Brain pericyte (primary cell): ENCODE measurements at regions not wholly inside any gene's neighbourhood (a gene's known extent, or its start where the extent isn't known, plus 50 kb on each side); places are given as distances from the start of the nearest gene placed in this dataset.

Source experiments
- DNase-seq: peaks from one replicate; pipeline ENCODE4 v3.0.0-alpha.2; 2012; ENCODE audit warnings: low read depth, low spot score

DNA sequence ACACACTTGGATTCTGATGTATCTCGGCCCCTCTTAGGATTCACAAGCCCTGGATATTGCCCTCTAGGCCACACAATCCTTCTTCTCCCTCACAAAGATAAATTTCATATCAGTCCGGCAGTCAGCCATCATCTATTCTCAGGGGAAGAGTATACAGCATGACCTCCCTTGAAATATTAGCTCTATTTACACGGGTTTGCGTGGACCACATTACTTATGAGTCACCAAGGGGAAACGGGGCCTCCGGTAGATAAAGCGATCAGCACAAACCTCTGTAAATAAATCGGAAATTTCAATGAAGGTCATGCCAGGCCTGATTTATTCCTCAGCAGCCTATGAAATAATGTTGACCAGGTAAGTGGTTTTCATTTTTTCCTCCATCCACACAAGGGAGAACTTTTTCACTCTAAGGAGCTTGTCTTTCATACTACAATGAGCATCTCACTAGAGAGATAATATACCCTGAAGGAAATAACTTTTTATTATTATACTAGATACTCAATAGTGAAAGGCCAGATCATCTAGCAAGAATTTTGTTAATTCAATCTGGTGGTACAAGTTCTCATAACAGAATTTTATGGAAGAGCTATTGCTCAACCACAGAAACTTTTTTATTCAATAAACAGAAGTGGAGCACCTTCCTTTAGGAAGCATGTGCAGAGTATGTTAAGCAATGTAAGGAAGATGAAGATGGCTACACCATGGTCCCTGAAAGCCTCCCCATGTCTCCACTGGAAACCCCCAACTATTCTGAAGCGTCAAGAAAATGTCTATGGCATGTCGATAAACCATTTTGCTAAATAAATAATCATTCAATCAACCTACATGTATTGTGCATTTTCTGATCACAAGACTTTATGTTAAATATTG is 125.2 kb upstream of the PIK3C3 start:
- DNase-seq, result no peak

GRCh38 chr18:41828137-41828536 is 126.9 kb upstream of the PIK3C3 start:
- DNase-seq, result no peak

DNA sequence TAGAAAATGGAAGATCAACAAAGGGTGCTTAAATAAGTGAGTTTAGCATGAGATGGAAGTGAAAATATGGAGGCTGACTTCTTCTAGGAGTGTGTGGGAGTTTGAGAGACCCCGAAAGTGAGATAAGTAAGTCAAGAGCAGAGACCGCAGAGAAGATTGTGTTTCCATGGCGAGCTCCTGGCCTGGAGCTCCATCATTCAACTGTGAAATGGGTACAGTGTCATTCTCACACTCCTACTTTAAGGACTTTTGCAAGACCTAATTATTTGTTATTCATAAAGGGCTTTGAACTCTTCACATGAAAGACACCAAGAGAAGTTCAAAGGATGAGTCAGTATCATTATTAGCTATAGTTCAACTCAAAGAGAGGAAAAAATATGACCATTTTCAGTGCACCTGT is 134.2 kb upstream of the PIK3C3 start:
- no peak for DNase-seq

GRCh38 chr18:41818381-41819355 is 136.4 kb upstream of the PIK3C3 start:
- no peak for DNase-seq

DNA sequence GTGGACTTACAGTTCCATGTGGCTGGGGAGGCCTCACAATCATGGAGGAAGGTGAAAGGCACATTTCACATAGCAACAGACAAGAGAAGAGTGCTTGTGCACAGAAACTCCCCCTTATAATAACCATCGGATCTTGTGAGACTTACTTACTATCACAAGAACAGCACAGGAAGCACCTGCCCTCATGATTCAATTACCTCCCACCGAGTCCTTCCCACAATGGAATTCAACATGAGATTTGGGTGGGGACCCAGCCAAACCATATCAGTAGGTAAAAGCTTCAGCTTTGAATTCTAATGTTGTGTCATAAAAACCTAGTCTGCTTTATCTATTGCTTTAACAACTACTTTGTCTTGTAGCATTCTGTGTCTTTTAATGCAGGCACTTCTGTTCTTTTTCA is 140.4 kb upstream of the PIK3C3 start:
- no peak for DNase-seq

- no peak for DNase-seq
Measured at GRCh38 chr18:41809652-41810051, 145.4 kb upstream of the PIK3C3 start.

GRCh38 chr18:41805341-41805740 is 149.7 kb upstream of the PIK3C3 start:
- no peak for DNase-seq

DNA sequence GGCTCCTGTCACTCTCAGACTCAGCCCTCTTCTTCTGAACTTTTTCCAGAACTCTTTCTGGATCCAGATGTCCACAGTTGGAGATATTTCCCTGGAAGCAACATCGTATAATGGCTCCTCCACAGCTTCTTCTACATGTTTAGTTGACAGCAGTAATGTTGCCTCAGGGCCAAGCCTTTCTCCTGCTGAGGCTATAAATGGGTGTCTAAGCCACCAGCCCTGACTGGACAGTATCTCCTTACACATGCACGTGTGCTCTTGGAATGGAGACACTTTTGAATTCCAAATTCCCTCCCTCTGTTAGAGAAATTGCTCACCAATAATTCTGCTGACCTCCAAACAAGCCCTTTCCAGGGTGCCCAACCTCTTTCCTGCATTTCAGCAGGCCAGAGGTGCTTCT is 156.2 kb upstream of the PIK3C3 start:
- DNase-seq, result no peak

DNA sequence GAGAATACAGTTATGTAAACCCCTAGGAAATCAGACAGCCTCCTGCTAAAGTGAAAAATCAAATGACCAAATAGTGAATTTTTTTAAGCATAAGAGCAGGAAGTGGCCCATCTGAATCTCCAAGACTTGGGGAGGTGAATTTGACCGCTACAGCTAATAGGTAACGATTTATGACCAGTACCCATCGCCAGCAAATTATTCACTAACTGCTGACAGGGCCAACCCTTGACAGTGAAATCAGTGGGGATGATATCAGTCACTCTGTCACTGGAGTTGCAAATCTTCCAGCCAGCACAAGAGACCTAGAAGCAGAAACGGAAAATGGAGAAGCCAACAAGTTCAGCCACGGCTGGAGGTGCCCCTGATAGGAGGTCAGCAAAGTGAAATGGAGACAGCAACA is 164.3 kb upstream of the PIK3C3 start:
- DNase-seq, result no peak

DNA sequence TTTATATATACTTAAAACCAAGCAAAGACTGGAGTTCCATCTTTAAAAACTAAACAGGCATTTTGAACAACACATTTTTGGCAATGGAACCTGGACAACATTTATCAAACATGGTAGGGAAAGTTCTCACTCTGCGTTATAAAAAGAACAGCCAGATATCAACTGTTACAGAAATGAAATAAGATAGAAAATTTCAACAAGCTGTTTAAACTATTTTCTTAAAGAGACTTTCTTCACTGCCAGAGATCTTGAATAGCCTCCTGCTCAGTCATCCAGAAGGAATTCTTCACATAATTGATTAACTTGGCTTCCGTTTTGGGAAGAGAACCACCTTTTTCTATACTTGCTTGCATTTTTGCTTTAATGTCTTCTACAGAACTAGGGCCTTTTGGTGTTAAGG is 166.0 kb upstream of the PIK3C3 start:
- DNase-seq, result no peak

- no peak for DNase-seq
Measured at GRCh38 chr18:41783879-41784278, 171.2 kb upstream of the PIK3C3 start.

DNA sequence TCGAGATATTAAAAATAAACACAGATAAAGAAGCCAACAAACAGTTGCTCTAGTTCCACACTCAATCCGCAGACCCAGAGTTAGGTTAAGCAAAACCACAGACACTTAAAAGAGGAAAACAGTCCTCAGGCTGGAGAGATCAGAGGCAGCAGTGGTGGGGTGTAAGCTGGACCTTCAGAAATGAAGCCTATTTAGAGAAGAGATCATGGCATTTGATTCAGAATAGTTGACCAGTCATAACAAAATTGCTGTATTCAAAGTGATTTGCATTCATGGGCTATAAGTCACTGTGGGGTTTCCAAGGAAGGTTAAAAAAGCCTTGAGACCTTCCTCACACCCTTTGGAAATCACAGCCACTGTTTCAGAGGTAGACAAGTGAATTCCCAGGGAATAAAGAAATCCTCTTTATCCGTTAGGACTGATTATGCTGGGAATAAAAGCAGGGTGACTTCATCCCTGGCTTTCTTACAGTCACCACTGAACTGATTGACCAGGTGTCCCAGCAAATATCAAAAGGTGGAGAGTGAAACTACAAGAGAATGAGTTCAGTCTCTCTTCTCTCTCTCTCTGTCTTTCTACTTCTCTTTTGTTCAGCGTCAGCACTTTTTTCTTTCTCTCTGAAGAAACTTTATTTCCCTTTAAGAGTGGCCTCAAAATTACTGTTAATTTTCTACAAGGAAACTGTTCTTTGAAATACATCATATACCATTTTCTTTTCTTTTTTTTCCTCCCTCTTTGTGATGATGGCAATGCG is 171.8 kb upstream of the PIK3C3 start:
- DNase-seq, result no peak

DNA sequence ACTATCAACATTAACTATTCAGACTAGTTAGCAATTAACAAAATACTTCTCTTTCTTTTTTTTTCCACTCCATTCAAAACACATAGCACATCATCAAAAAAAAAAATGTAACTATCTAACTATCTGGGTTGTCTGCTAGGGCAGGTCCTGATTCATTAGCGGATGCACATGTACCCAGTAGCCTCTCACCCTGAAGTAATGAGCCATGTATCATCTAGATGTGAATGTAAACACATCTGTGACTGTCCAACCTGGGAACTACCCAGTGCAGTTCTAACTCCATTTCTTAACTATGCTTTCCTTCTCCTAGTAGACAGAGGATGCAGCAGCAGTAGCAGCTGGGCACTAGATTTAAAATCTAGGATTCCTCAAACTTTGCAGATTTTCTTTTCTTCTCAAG is 183.1 kb upstream of the PIK3C3 start:
- DNase-seq, result no peak

- no peak for DNase-seq
Measured at GRCh38 chr18:41769265-41769664, 185.8 kb upstream of the PIK3C3 start.

DNA sequence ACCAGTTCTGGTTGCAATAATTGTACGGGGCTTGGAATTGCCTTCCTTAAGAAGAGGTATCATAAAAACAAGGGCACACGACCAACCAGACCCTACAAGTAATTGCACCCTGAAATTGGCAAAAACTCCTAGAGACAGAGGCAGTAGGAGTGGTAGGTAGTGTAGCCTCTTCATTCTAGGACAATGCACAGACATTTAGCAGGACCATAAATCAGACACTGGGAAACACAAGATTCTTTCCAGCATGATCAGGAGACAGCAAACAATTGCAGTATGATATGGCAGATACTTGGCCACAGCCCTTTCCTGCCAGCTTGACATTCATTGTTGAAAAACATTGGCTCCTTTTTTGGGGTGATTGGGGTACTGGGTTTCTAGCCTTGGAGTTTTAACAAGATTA is 186.6 kb upstream of the PIK3C3 start:
- DNase-seq, result no peak

DNA sequence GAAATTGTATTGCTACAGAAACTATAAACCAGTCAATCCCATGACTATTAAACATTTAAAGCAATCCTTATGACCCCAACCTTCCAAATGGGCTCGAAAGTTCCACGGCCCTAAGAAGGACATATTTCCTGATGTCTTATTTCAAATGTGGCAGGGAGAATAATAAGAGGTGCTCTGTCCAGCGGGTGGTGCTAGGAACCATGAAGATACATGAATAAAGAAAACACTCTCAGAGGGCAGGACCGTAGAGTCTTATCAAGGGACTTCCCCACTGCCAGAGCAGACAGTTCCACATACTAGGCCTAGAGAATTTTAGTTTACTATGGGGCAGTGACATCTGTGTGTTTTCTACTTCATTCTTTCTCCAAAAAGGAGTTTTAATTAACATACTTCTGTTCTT is 187.1 kb upstream of the PIK3C3 start:
- no peak for DNase-seq

GRCh38 chr18:41765460-41765859 is 189.6 kb upstream of the PIK3C3 start:
- no peak for DNase-seq

DNA sequence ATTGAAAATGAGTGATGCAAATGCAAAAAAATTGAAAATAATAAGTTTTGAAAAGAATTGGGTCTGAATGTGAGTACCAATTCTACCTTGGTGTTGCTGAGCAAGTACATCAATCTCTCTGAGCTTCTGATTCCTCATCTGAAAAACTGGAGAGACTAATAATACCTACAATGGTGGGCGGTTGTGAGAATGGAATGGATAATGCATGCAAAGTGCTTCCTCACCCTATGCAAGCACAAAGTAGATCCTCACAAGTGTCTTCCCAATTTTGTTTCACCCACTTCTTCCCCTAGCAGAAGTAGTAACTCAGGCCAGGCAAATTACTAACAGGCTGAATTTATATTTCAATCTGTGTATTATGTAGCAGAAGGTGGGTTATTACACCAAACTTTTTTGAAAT is 191.7 kb upstream of the PIK3C3 start:
- DNase-seq, result no peak

GRCh38 chr18:41761333-41762018 is 193.6 kb upstream of the PIK3C3 start:
- DNase-seq, result no peak

- no peak for DNase-seq
Measured at GRCh38 chr18:41758534-41758933, 196.5 kb upstream of the PIK3C3 start.

DNA sequence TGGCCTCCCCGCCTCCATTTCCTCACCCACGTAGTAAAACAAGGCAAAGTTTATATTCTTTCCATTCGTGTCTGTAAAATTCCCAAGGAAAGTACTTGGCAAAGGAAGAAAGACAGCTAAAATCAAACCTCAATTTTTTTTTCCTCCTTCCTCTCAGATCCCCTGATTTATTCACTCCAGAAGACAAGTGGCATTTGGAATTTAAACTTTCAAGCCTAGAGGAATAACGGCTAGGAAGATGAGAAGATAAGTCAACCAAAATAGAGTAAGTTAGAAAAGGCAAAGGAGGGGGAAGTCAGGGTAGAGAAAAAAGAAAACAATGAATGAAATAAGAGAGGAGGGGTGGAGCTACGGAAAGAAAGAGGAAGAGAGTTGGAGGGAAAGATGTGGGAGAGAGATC is 198.9 kb upstream of the PIK3C3 start:
- DNase-seq, result no peak
